GM21723 (cell line): ENCODE measurements at regions not wholly inside any gene's neighbourhood (a gene's known extent, or its start where the extent isn't known, plus 50 kb on each side); places are given as distances from the start of the nearest gene placed in this dataset.

Experiments
- ATAC-seq: cut with Tn5 transposase; IDR thresholded peaks from one replicate; pipeline ENCODE4 v1.9.1; 2021; ENCODE audit warnings: mild to moderate bottlenecking, moderate library complexity; ENCODE audit not compliant: unreplicated experiment

DNA sequence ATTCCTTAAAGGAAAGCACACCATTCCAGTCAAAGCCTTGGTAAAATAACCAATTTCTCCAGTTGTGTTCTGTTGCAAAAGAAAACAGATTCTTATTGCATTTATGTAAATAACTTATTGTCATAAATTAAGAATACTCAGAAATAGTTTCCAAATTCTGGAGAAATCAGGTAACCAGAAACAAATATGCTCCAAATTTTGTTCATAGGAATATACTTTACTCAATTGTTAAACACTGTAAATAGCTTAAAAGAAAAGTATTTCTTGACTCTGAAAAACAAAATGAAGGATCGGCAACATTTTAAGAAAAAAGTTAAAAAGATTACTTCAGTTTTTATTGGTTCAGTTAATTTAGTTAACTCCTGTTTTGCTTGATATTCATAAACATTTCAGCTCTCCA lies 67.1 kb upstream of the PIK3CG start:
- ATAC-seq: no peak

GRCh38 chr7:106802589-106802988 lies 62.5 kb upstream of the PIK3CG start:
- ATAC-seq: no peak

GRCh38 chr7:106806556-106806955 lies 58.5 kb upstream of the PIK3CG start:
- no peak for ATAC-seq

DNA sequence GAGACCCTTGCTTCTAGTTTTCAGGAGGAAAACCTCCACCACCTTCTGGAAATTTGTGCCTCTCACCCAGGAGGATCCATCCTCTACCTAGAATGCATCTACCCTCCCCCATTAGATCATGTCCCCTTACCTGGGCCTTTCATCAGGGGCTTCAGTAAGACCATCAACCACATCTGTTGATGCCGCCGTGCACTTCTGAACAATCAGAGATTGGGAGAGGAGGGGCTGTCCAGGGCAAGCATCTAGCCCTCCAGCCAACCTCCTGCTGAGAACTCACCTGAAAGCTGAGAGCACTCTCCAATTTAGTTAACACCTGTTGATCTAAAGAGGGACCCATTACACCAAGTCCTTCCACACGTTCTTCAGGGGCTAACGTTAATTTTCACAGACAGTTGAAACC lies 57.6 kb upstream of the PIK3CG start:
- ATAC-seq: no peak

- ATAC-seq: no peak
Observed at GRCh38 chr7:106808967-106809635, 56.0 kb upstream of the PIK3CG start.

GRCh38 chr7:106811472-106811871 lies 53.6 kb upstream of the PIK3CG start:
- ATAC-seq: no peak

GRCh38 chr7:106812027-106812643 lies 52.9 kb upstream of the PIK3CG start:
- ATAC-seq: peak; percentile 49

GRCh38 chr7:106813705-106814305 lies 51.3 kb upstream of the PIK3CG start:
- ATAC-seq: no peak

GRCh38 chr7:106814887-106815286 lies 50.2 kb upstream of the PIK3CG start:
- no peak for ATAC-seq
